ENCODE measurements at regions not wholly inside any gene's neighbourhood (a gene's known extent, or its start where the extent isn't known, plus 50 kb on each side); places are given as distances from the start of the nearest gene placed in this dataset.
"Not testable (repeated sequence)": the region's sequence is repeated elsewhere in the genome, so short reads cannot be mapped to it uniquely, and the experiment has no call there.

DNA sequence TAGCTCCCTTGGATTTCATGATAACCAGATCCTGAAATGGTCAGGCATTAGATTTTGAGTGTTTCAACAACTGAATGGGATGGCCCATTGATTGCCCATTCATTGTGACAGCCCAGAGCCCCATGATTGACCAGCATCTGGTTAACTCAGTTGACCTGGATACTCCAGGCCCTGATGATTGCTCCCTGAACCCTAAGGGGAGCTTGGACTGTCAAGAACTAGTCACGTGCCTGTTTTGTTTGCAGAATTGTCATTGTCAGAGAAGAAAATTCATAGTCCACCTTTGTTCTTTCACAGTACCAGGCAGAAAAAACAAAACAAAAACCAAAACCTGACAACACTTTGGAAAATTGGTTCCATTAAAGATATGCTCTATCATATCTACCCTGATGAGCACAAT, 241.3 kb upstream of the ONECUT1 start:
- Histone ChIP-seq H3K9ac (no peak overlapping the region), H4K20me1 (ENCODE audit: insufficient read depth) (no peaks in the 10 kb centered on the region), H3K4me3 (no peak overlapping the region), H3K27me3 (replicated peaks; ENCODE audit: insufficient read depth) (no peaks in the 10 kb centered on the region), H3F3A (ENCODE audit: insufficient read depth) (no peaks in the 10 kb centered on the region), H2AFZ (no peak overlapping the region), H3K4me2 (ENCODE audit: unreplicated experiment) (no peak overlapping the region), H3K9me3 (ENCODE audit: low read depth) (peaks cover 6% of the 10 kb centered on the region), H3K4me1 (ENCODE audit: insufficient read depth) (no peaks in the 10 kb centered on the region), H3K79me2 (ENCODE audit: insufficient read depth) (no peaks in the 10 kb centered on the region), H3K9me2 (ENCODE audit: insufficient read depth) (no peaks in the 10 kb centered on the region), H3K27ac (no peak overlapping the region), H3K36me3 (ENCODE audit: low read depth) (no peaks in the 10 kb centered on the region)
- WGBS, 2 experiments (ENCODE audit: low coverage in 1 of 2, low lambda C conversion rate in 2 of 2, missing lambda C conversion rate in 2 of 2): 0 to 5% methylated on average over 1 of the region's 1 CpG
- no peak for DNase-seq
- in situ Hi-C loops (cut with MboI): no loop called here
- no peak for TF ChIP-seq EZH2phosphoT487 (IDR thresholded peaks at IDR 0.05; ENCODE audit: insufficient read depth, low read depth)
- no peak for TF ChIP-seq EZH2 (IDR thresholded peaks at IDR 0.05; ENCODE audit: insufficient read depth, poor library complexity, severe bottlenecking)

DNA sequence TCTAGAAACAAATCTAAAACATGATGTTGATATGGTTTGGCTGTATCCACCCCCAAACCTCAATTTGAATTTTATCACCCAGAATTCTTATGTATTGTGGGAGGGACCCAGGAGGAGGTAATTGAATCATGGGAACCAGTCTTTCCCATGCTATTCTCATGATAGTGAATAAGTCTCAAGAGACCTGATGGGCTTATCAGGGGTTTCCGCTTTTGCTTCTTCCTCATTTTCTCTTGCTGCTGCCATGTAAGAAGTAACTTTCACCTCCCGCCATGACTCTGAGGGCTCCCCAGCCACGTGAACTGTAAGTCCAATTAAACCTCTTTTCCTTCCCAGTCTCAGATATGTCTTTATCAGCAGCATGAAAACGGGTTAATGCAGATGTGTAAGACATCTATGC, 232.7 kb upstream of the ONECUT1 start:
- 28% methylated on average over 4 of the region's 4 CpGs for WGBS, 2 experiments (ENCODE audit: low coverage in 1 of 2, low lambda C conversion rate in 2 of 2, missing lambda C conversion rate in 2 of 2)
- no peaks in the 10 kb centered on the region for H3F3A ChIP-seq (ENCODE audit: insufficient read depth)
- no peak for DNase-seq
- no peaks in the 10 kb centered on the region for H4K20me1 ChIP-seq (ENCODE audit: insufficient read depth)
- H3K9me3 ChIP-seq (ENCODE audit: low read depth): peaks cover 6% of the 10 kb centered on the region
- H3K9me2 ChIP-seq (ENCODE audit: insufficient read depth): no peaks in the 10 kb centered on the region
- no peaks in the 10 kb centered on the region for H3K36me3 ChIP-seq (ENCODE audit: low read depth)
- no peak overlapping the region for H3K27ac ChIP-seq
- no peaks in the 10 kb centered on the region for H3K27me3 ChIP-seq (replicated peaks; ENCODE audit: insufficient read depth)
- in situ Hi-C loops (cut with MboI): no loop called here
- TF ChIP-seq EZH2phosphoT487 (IDR thresholded peaks at IDR 0.05; ENCODE audit: insufficient read depth, low read depth) (no peak), EZH2 (IDR thresholded peaks at IDR 0.05; ENCODE audit: insufficient read depth, poor library complexity, severe bottlenecking) (no peak)
- no peaks in the 10 kb centered on the region for H3K4me1 ChIP-seq (ENCODE audit: insufficient read depth)
- H3K9ac ChIP-seq: no peak overlapping the region
- H3K4me2 ChIP-seq (ENCODE audit: unreplicated experiment): no peak overlapping the region
- no peaks in the 10 kb centered on the region for H3K79me2 ChIP-seq (ENCODE audit: insufficient read depth)
- H2AFZ ChIP-seq: no peak overlapping the region
- H3K4me3 ChIP-seq: no peak overlapping the region

DNA sequence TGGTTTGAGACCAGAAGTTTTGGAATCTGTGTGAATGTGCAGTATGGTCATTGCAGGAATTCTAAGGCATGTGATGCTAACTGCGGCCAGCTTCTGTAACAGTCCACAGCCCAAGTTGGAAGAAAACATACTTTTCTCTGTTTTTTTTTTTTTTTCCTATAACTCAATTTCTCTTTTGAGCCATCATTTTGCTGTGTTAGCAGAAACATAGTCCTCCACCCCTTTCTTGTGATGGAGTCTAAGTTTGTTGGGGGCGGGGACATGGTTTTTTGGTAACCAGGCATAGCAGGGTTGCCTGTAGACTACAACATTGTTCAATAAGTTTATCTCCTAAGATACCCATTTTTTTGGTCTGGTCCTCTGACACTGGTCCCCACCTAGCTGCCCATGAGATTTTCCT, 223.2 kb upstream of the ONECUT1 start:
- in situ Hi-C loops (cut with MboI): no loop called here
- Histone ChIP-seq H3K36me3 (ENCODE audit: low read depth) (no peaks in the 10 kb centered on the region), H3K4me1 (ENCODE audit: insufficient read depth) (no peaks in the 10 kb centered on the region), H2AFZ (no peak overlapping the region), H3K9me2 (ENCODE audit: insufficient read depth) (no peaks in the 10 kb centered on the region), H3K4me3 (no peak overlapping the region), H3K9me3 (ENCODE audit: low read depth) (no peaks in the 10 kb centered on the region), H3K9ac (no peak overlapping the region), H3K4me2 (ENCODE audit: unreplicated experiment) (no peak overlapping the region), H3F3A (ENCODE audit: insufficient read depth) (no peaks in the 10 kb centered on the region), H3K27ac (no peak overlapping the region), H4K20me1 (ENCODE audit: insufficient read depth) (no peaks in the 10 kb centered on the region), H3K27me3 (replicated peaks; ENCODE audit: insufficient read depth) (no peaks in the 10 kb centered on the region), H3K79me2 (ENCODE audit: insufficient read depth) (no peaks in the 10 kb centered on the region)
- no peak for DNase-seq
- WGBS, 2 experiments (ENCODE audit: low coverage in 1 of 2, low lambda C conversion rate in 2 of 2, missing lambda C conversion rate in 2 of 2): 19 to 25% methylated on average over 2 of the region's 2 CpGs
- TF ChIP-seq EZH2 (IDR thresholded peaks at IDR 0.05; ENCODE audit: insufficient read depth, poor library complexity, severe bottlenecking): no peak
- TF ChIP-seq EZH2phosphoT487 (IDR thresholded peaks at IDR 0.05; ENCODE audit: insufficient read depth, low read depth): no peak

DNA sequence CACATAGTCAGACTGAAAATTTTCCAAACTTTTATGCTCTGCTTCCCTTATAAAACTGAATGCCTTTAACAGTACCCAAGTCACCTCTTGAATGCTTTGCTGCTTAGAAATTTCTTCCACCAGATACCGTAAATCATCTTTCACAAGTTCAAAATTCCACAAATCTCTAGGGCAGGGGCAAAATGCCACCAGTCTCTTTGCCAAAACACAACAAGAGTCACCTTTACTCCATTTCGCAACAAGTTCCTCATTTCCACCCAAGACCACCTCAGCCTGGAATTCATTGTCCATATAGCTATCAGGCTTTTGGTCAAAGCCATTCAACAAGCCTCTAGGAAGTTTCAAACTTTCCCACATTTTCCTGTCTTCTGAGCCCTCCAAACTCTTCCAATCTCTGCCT, 221.6 kb upstream of the ONECUT1 start:
- H3F3A ChIP-seq (ENCODE audit: insufficient read depth); H3K27ac ChIP-seq; H3K79me2 ChIP-seq (ENCODE audit: insufficient read depth); in situ Hi-C loops (cut with MboI); H3K4me3 ChIP-seq; H3K27me3 ChIP-seq (replicated peaks; ENCODE audit: insufficient read depth); H3K9ac ChIP-seq; H3K36me3 ChIP-seq (ENCODE audit: low read depth); DNase-seq; H4K20me1 ChIP-seq (ENCODE audit: insufficient read depth); H3K9me3 ChIP-seq (ENCODE audit: low read depth); H3K4me1 ChIP-seq (ENCODE audit: insufficient read depth); H3K4me2 ChIP-seq (ENCODE audit: unreplicated experiment); H2AFZ ChIP-seq; H3K9me2 ChIP-seq (ENCODE audit: insufficient read depth): not testable (repeated sequence)
- WGBS, 2 experiments (ENCODE audit: low coverage in 1 of 2, low lambda C conversion rate in 2 of 2, missing lambda C conversion rate in 2 of 2): 22 to 31% methylated on average over 2 of the region's 2 CpGs

DNA sequence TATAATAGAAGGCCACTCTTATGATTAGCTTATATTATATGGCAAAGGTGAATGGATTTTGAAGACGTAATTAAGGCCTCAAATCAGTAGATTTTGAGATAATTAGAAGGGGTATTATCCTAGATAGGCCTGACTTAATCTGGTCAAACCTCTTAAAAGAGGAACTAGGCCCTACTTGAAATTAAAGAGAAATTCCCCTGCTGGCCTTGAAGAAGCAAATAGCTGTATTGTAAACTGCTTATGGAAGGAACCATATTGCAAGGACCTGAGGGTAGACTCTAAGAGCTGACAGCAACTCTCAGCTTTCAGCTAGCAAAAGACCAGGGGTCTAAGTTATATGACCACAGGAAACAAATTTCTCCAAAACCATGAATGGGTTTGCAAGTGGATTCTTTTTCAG, 219.0 kb upstream of the ONECUT1 start:
- no peaks in the 10 kb centered on the region for H3K4me1 ChIP-seq (ENCODE audit: insufficient read depth)
- no peak overlapping the region for H3K27ac ChIP-seq
- no peak overlapping the region for H3K9ac ChIP-seq
- TF ChIP-seq EZH2phosphoT487 (IDR thresholded peaks at IDR 0.05; ENCODE audit: insufficient read depth, low read depth): no peak
- no peak for TF ChIP-seq EZH2 (IDR thresholded peaks at IDR 0.05; ENCODE audit: insufficient read depth, poor library complexity, severe bottlenecking)
- no peaks in the 10 kb centered on the region for H3F3A ChIP-seq (ENCODE audit: insufficient read depth)
- no peaks in the 10 kb centered on the region for H3K36me3 ChIP-seq (ENCODE audit: low read depth)
- H3K79me2 ChIP-seq (ENCODE audit: insufficient read depth): no peaks in the 10 kb centered on the region
- in situ Hi-C loops (cut with MboI): no loop called here
- H3K9me3 ChIP-seq (ENCODE audit: low read depth): no peaks in the 10 kb centered on the region
- H3K27me3 ChIP-seq (replicated peaks; ENCODE audit: insufficient read depth): no peaks in the 10 kb centered on the region
- H2AFZ ChIP-seq: no peak overlapping the region
- 0 to 5% methylated on average over 1 of the region's 1 CpG for WGBS, 2 experiments (ENCODE audit: low coverage in 1 of 2, low lambda C conversion rate in 2 of 2, missing lambda C conversion rate in 2 of 2)
- no peaks in the 10 kb centered on the region for H4K20me1 ChIP-seq (ENCODE audit: insufficient read depth)
- no peaks in the 10 kb centered on the region for H3K9me2 ChIP-seq (ENCODE audit: insufficient read depth)
- DNase-seq: no peak
- no peak overlapping the region for H3K4me2 ChIP-seq (ENCODE audit: unreplicated experiment)
- H3K4me3 ChIP-seq: no peak overlapping the region
